Kidney (tissue), 13 donors: ENCODE measurements at regions not wholly inside any gene's neighbourhood (a gene's known extent, or its start where the extent isn't known, plus 50 kb on each side); places are given as distances from the start of the nearest gene placed in this dataset.

Source experiments
- DNase-seq, 5 donors: peaks; one replicate each; pipeline ENCODE4 v3.0.0-alpha.2; 2013 to 2020
- FAIRE-seq: peaks from 2 replicates; lab custom pipeline; 2012; peaks lifted over from hg19 to GRCh38; lab: Jason Lieb, UNC
- H3K27ac ChIP-seq, 2 donors: one replicate each; pipeline ENCODE4 v1.7.0; 2013; ENCODE audit warnings: low read depth in 2 of 2, low read length in 2 of 2, inconsistent platforms in 1 of 2
- H3K27me3 ChIP-seq: one replicate; pipeline ENCODE4 v1.7.1; 2013; ENCODE audit warnings: low read length, inconsistent platforms; ENCODE audit not compliant: control insufficient read depth, insufficient read depth
- H3K36me3 ChIP-seq, 3 donors: one replicate each; pipeline versions ENCODE4 v1.7.0 to v1.7.1; 2013; ENCODE audit warnings: low read length in 3 of 3, control low read depth in 1 of 3, inconsistent platforms in 1 of 3; ENCODE audit not compliant: insufficient read depth in 3 of 3, control insufficient read depth in 2 of 3
- H3K4me1 ChIP-seq, 3 donors: one replicate each; pipeline versions ENCODE4 v1.7.0 to v1.7.1; 2013; ENCODE audit warnings: low read length in 3 of 3, inconsistent platforms in 1 of 3, low read depth in 1 of 3; ENCODE audit not compliant: control insufficient read depth in 2 of 3, insufficient read depth in 2 of 3
- H3K4me3 ChIP-seq, 3 donors: one replicate each; pipeline versions ENCODE4 v1.7.0 to v1.8.1; 2013; ENCODE audit warnings: low read length in 3 of 3, control low read depth in 1 of 3, inconsistent platforms in 1 of 3
- H3K9ac ChIP-seq, 3 donors: one replicate each; pipeline versions ENCODE4 v1.7.0 to v1.7.1; 2013; ENCODE audit warnings: low read length in 3 of 3, control low read depth in 1 of 3, inconsistent platforms in 1 of 3
- H3K9me3 ChIP-seq, 3 donors: one replicate each; pipeline versions ENCODE4 v1.7.0 to v1.7.1; 2013; ENCODE audit warnings: low read length in 3 of 3, control low read depth in 1 of 3, inconsistent platforms in 1 of 3; ENCODE audit not compliant: control insufficient read depth in 2 of 3, insufficient read depth in 1 of 3
- intact Hi-C: fragments of 100-400 bp; cut with DNase I; formaldehyde crosslinking; loops from one replicate; pipeline ENCODE4 v1.11.1; 2022
- TF ChIP-seq, protein P1 (sequence below): IDR thresholded peaks from 3 replicates; pipeline ENCODE4 v1.5.1; 2012; ENCODE audit warnings: mild to moderate bottlenecking, moderate library complexity, borderline replicate concordance; ENCODE audit not compliant: insufficient read depth; ENCODE audit errors: extremely low read depth
- donor health status: control.
- donor health status: control.
- donor health status: control.
- donor health status: control.
- donor health status: control.
- donor health status: DM: yes; HTN: yes; CAD: no.
- donor health status: Normal renal cell carcinoma (clear cell type).

- Histone ChIP-seq H3K9ac (no peak overlapping the region), H3K9me3 (peaks cover 0 to 17% (median 5%) of the 10 kb centered on the region in 3 donors), H3K27ac (no peak overlapping the region), H3K4me1 (no peaks in the 10 kb centered on the region), H3K27me3 (no peaks in the 10 kb centered on the region), H3K4me3 (no peak overlapping the region), H3K36me3 (no peaks in the 10 kb centered on the region)
- FAIRE-seq: no peak
- no peak for DNase-seq
- intact Hi-C loops: no loop called here
- TF ChIP-seq, protein P1, sequence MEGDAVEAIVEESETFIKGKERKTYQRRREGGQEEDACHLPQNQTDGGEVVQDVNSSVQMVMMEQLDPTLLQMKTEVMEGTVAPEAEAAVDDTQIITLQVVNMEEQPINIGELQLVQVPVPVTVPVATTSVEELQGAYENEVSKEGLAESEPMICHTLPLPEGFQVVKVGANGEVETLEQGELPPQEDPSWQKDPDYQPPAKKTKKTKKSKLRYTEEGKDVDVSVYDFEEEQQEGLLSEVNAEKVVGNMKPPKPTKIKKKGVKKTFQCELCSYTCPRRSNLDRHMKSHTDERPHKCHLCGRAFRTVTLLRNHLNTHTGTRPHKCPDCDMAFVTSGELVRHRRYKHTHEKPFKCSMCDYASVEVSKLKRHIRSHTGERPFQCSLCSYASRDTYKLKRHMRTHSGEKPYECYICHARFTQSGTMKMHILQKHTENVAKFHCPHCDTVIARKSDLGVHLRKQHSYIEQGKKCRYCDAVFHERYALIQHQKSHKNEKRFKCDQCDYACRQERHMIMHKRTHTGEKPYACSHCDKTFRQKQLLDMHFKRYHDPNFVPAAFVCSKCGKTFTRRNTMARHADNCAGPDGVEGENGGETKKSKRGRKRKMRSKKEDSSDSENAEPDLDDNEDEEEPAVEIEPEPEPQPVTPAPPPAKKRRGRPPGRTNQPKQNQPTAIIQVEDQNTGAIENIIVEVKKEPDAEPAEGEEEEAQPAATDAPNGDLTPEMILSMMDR: no peak
Measured at GRCh38 chr3:13976469-13976868, 96.6 kb upstream of the WNT7A start.

- no peaks in the 10 kb centered on the region for H3K4me1 ChIP-seq
- intact Hi-C loops: no loop called here
- no peaks in the 10 kb centered on the region for H3K36me3 ChIP-seq
- FAIRE-seq (no peak), DNase-seq (no peak)
- no peak overlapping the region for H3K9ac ChIP-seq
- H3K4me3 ChIP-seq: no peak overlapping the region
- no peak overlapping the region for H3K27ac ChIP-seq
- no peaks in the 10 kb centered on the region for H3K27me3 ChIP-seq
- TF ChIP-seq, protein P1: no peak
- peaks cover 0 to 17% (median 5%) of the 10 kb centered on the region in 3 donors for H3K9me3 ChIP-seq
Measured at GRCh38 chr3:13975686-13976085, 95.8 kb upstream of the WNT7A start.

- intact Hi-C loops: no loop called here
- Histone ChIP-seq H3K4me3 (no peak overlapping the region), H3K9me3 (peaks cover 0 to 17% (median 5%) of the 10 kb centered on the region in 3 donors), H3K36me3 (no peaks in the 10 kb centered on the region), H3K4me1 (no peaks in the 10 kb centered on the region), H3K9ac (no peak overlapping the region), H3K27me3 (no peaks in the 10 kb centered on the region), H3K27ac (no peak overlapping the region)
- TF ChIP-seq, protein P1: no peak
- FAIRE-seq (no peak), DNase-seq (no peak)
Measured at GRCh38 chr3:13972679-13973379, 93.0 kb upstream of the WNT7A start.
